ENCODE measurements at regions not wholly inside any gene's neighbourhood (a gene's known extent, or its start where the extent isn't known, plus 50 kb on each side); places are given as distances from the start of the nearest gene placed in this dataset.

DNA sequence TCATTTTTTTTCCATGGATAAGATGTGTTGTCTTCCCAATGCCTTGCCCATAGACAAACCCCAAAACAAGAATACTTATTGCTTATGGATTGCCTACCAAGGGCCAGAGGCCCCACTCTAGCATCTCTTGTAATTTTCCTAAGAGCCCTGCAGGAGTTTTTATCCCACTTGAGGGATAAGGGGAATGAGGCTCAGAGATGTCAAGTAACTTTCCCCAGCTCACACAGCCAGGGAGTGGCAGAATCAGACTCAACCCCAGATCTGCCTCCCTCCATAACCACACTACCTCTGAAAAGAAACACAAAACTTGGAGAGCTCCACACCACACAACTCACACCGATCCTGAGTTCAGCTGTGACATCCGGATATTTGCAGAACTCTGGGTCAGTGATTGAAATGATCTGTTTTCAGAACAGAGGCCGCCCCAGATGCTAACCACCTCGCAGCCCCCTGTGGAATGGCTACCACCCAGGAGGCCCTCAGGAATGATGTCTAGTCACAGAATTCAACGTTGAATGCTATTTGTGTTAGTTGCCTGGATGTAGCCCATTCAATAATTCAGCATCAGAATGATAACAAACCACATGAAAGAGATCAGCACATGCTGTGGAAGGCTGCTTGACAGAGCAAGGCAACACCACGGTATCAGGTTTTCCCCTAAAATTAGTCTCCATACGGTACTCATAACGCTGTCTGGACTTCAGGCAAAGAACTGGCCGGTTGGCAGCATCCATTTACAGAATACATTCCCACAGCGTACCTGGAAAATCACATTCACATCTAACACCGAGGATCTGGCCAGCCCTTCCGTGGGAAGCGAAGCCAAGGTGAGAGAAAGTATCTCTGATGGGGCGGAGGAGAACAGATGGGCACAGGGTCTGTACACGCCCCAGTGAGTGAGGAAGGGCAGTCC, 231.9 kb downstream of the TOMM20 start:
- TF ChIP-seq, protein P1, sequence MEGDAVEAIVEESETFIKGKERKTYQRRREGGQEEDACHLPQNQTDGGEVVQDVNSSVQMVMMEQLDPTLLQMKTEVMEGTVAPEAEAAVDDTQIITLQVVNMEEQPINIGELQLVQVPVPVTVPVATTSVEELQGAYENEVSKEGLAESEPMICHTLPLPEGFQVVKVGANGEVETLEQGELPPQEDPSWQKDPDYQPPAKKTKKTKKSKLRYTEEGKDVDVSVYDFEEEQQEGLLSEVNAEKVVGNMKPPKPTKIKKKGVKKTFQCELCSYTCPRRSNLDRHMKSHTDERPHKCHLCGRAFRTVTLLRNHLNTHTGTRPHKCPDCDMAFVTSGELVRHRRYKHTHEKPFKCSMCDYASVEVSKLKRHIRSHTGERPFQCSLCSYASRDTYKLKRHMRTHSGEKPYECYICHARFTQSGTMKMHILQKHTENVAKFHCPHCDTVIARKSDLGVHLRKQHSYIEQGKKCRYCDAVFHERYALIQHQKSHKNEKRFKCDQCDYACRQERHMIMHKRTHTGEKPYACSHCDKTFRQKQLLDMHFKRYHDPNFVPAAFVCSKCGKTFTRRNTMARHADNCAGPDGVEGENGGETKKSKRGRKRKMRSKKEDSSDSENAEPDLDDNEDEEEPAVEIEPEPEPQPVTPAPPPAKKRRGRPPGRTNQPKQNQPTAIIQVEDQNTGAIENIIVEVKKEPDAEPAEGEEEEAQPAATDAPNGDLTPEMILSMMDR (IDR thresholded peaks at IDR 0.05; ENCODE audit: poor library complexity, severe bottlenecking), result no peak
- no peak for TF ChIP-seq EP300 (conservative IDR thresholded peaks at IDR 0.05; ENCODE audit: poor library complexity, severe bottlenecking)
- TF ChIP-seq EZH2 (IDR thresholded peaks at IDR 0.05; ENCODE audit: borderline replicate concordance, insufficient read depth, low read length, poor library complexity, severe bottlenecking), result no peak
- no peak for TF ChIP-seq POLR2AphosphoS5 (IDR thresholded peaks at IDR 0.05)
- TF ChIP-seq, protein P2, sequence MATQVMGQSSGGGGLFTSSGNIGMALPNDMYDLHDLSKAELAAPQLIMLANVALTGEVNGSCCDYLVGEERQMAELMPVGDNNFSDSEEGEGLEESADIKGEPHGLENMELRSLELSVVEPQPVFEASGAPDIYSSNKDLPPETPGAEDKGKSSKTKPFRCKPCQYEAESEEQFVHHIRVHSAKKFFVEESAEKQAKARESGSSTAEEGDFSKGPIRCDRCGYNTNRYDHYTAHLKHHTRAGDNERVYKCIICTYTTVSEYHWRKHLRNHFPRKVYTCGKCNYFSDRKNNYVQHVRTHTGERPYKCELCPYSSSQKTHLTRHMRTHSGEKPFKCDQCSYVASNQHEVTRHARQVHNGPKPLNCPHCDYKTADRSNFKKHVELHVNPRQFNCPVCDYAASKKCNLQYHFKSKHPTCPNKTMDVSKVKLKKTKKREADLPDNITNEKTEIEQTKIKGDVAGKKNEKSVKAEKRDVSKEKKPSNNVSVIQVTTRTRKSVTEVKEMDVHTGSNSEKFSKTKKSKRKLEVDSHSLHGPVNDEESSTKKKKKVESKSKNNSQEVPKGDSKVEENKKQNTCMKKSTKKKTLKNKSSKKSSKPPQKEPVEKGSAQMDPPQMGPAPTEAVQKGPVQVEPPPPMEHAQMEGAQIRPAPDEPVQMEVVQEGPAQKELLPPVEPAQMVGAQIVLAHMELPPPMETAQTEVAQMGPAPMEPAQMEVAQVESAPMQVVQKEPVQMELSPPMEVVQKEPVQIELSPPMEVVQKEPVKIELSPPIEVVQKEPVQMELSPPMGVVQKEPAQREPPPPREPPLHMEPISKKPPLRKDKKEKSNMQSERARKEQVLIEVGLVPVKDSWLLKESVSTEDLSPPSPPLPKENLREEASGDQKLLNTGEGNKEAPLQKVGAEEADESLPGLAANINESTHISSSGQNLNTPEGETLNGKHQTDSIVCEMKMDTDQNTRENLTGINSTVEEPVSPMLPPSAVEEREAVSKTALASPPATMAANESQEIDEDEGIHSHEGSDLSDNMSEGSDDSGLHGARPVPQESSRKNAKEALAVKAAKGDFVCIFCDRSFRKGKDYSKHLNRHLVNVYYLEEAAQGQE (IDR thresholded peaks at IDR 0.05; ENCODE audit: borderline replicate concordance), result no peak

Measured in neural cell (in vitro differentiated cells).